Gastrocnemius medialis (tissue), 4 donors: ENCODE measurements at regions not wholly inside any gene's neighbourhood (a gene's known extent, or its start where the extent isn't known, plus 50 kb on each side); places are given as distances from the start of the nearest gene placed in this dataset.

Experiments
- POLR2A ChIP-seq, 2 donors: fragments of 450-650 bp; IDR thresholded peaks; one replicate each; pipeline ENCODE4 v1.6.1; 2017; ENCODE audit warnings: antibody characterized with exemption in 2 of 2, mild to moderate bottlenecking in 2 of 2, moderate library complexity in 2 of 2
- TF ChIP-seq, protein P1 (sequence below), 5 experiments: fragments of 450-650 bp in 3 of 5; fragments of 200-600 bp in 2 of 5; sonication (generic) in 2 of 5; IDR thresholded peaks in 4 of 5; conservative IDR thresholded peaks in 1 of 5; 1 replicate in 4 of 5; 2 replicates in 1 of 5; pipeline ENCODE4 v1.5.1; 2016 to 2019; ENCODE audit warnings: antibody characterized with exemption in 5 of 5, mild to moderate bottlenecking in 3 of 5, moderate library complexity in 3 of 5

DNA sequence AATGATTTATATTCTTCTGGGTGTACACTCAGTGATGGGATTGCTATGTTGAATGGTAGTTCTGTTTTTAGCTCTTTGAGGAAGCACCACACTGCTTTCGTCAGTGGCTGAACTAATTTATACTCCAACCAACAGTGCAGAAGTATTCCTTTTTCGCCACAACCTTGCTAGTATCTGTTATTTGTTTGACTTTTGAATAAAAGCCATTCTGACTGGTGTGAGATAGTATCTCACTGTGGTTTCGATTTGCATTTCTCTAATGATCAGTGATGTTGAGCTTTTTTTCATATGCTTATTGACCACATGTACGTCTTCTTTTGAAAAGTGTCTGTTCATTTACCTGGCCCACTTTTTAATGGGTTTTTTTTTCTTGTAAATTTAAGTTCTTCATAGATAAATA, 583.8 kb upstream of the ARID1B start:
- TF ChIP-seq, protein P1, sequence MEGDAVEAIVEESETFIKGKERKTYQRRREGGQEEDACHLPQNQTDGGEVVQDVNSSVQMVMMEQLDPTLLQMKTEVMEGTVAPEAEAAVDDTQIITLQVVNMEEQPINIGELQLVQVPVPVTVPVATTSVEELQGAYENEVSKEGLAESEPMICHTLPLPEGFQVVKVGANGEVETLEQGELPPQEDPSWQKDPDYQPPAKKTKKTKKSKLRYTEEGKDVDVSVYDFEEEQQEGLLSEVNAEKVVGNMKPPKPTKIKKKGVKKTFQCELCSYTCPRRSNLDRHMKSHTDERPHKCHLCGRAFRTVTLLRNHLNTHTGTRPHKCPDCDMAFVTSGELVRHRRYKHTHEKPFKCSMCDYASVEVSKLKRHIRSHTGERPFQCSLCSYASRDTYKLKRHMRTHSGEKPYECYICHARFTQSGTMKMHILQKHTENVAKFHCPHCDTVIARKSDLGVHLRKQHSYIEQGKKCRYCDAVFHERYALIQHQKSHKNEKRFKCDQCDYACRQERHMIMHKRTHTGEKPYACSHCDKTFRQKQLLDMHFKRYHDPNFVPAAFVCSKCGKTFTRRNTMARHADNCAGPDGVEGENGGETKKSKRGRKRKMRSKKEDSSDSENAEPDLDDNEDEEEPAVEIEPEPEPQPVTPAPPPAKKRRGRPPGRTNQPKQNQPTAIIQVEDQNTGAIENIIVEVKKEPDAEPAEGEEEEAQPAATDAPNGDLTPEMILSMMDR (IDR thresholded peaks at IDR 0.05 in 4 of 5, conservative IDR thresholded peaks at IDR 0.05 in 1 of 5) = no peak
- no peak for TF ChIP-seq POLR2A (IDR thresholded peaks at IDR 0.05)
